Loucy (cell line): ENCODE measurements at regions not wholly inside any gene's neighbourhood (a gene's known extent, or its start where the extent isn't known, plus 50 kb on each side); places are given as distances from the start of the nearest gene placed in this dataset.

Source experiments
- H2AFZ ChIP-seq: fragments of 200-600 bp; sonication (generic); 2 replicates; pipeline ENCODE4 v1.6.0; 2016; ENCODE audit warnings: antibody characterized with exemption, mild to moderate bottlenecking, low read length, moderate library complexity
- H3F3A ChIP-seq: fragments of 200-600 bp; 2 replicates; pipeline ENCODE4 v1.6.0; 2016; ENCODE audit warnings: antibody characterized with exemption, low read depth, mild to moderate bottlenecking
- H3K27me3 ChIP-seq: fragments of 200-600 bp; sonication (generic); 2 replicates; pipeline ENCODE4 v1.6.1; 2014; ENCODE audit warnings: low read length, mild to moderate bottlenecking; ENCODE audit not compliant: insufficient read depth, poor library complexity, severe bottlenecking
- H3K36me3 ChIP-seq: fragments of 200-600 bp; sonication (generic); 2 replicates; pipeline ENCODE4 v1.6.1; 2016; ENCODE audit warnings: low read length; ENCODE audit not compliant: insufficient read depth
- H3K4me1 ChIP-seq: fragments of 200-600 bp; sonication (generic); 2 replicates; pipeline ENCODE4 v1.5.1; 2014; ENCODE audit warnings: low read length, mild to moderate bottlenecking; ENCODE audit not compliant: insufficient read depth, poor library complexity, severe bottlenecking
- H3K4me2 ChIP-seq: fragments of 200-600 bp; sonication (generic); 2 replicates; pipeline ENCODE4 v1.6.0; 2014; ENCODE audit warnings: antibody characterized with exemption, low read length, low read depth, mild to moderate bottlenecking; ENCODE audit not compliant: poor library complexity, severe bottlenecking
- H3K4me3 ChIP-seq: fragments of 200-600 bp; sonication (generic); 2 replicates; pipeline ENCODE4 v1.5.1; 2014; ENCODE audit warnings: low read length, mild to moderate bottlenecking, mixed read lengths; ENCODE audit not compliant: poor library complexity, severe bottlenecking
- H3K79me2 ChIP-seq: fragments of 200-600 bp; sonication (generic); 2 replicates; pipeline ENCODE4 v1.6.1; 2014; ENCODE audit warnings: low read length; ENCODE audit not compliant: insufficient read depth
- H3K9ac ChIP-seq: fragments of 200-600 bp; sonication (generic); 2 replicates; pipeline ENCODE4 v1.6.0; 2014; ENCODE audit warnings: mild to moderate bottlenecking, low read depth, low read length, moderate library complexity; ENCODE audit not compliant: poor library complexity, severe bottlenecking
- H3K9me2 ChIP-seq: fragments of 200-600 bp; sonication (generic); replicated peaks from 2 replicates; pipeline ENCODE4 v1.6.1; 2016; ENCODE audit warnings: low read depth, low read length, mixed read lengths
- H3K9me3 ChIP-seq: fragments of 200-600 bp; sonication (generic); 2 replicates; pipeline ENCODE4 v1.6.1; 2014; ENCODE audit warnings: mild to moderate bottlenecking, antibody characterized with exemption, low read length, low read depth; ENCODE audit not compliant: insufficient read depth
- H4K20me1 ChIP-seq: fragments of 200-600 bp; sonication (generic); 2 replicates; pipeline ENCODE4 v1.6.0; 2014; ENCODE audit warnings: antibody characterized with exemption, low read length, mild to moderate bottlenecking; ENCODE audit not compliant: insufficient read depth, poor library complexity, severe bottlenecking
- CTCF ChIP-seq: fragments of 200-600 bp; sonication (generic); conservative IDR thresholded peaks from 2 replicates; pipeline ENCODE4 v1.5.1; 2014; ENCODE audit warnings: mild to moderate bottlenecking, antibody characterized with exemption, low read length
- EZH2phosphoT487 ChIP-seq: fragments of 200-600 bp; IDR thresholded peaks from 2 replicates; pipeline ENCODE4 v1.6.1; 2018; ENCODE audit warnings: antibody characterized with exemption, mild to moderate bottlenecking, moderate library complexity, borderline replicate concordance

- H3K9me3 ChIP-seq: no peaks in the 10 kb centered on the region
- H3K4me3 ChIP-seq: no peak overlapping the region
- no peak overlapping the region for H3K4me2 ChIP-seq
- H3K4me1 ChIP-seq: no peaks in the 10 kb centered on the region
- H3K79me2 ChIP-seq: no peaks in the 10 kb centered on the region
- H4K20me1 ChIP-seq: no peaks in the 10 kb centered on the region
- H3F3A ChIP-seq: no peaks in the 10 kb centered on the region
- no peaks in the 10 kb centered on the region for H3K9me2 ChIP-seq
- no peaks in the 10 kb centered on the region for H3K36me3 ChIP-seq
- no peak overlapping the region for H3K9ac ChIP-seq
- TF ChIP-seq EZH2phosphoT487: no peak
- TF ChIP-seq CTCF: no peak
- no peaks in the 10 kb centered on the region for H3K27me3 ChIP-seq
- no peak overlapping the region for H2AFZ ChIP-seq
Observed at GRCh38 chr3:127457546-127458145, 132.9 kb downstream of the TPRA1 start.

- Histone ChIP-seq H3K27me3 (no peaks in the 10 kb centered on the region), H3K4me3 (no peak overlapping the region)
Observed at GRCh38 chr3:127457094-127457475, 133.4 kb downstream of the TPRA1 start.

GRCh38 chr3:127456471-127457093 lies 134.0 kb downstream of the TPRA1 start:
- Histone ChIP-seq H3F3A (no peaks in the 10 kb centered on the region), H3K4me1 (no peaks in the 10 kb centered on the region), H3K36me3 (no peaks in the 10 kb centered on the region), H3K9me2 (no peaks in the 10 kb centered on the region), H3K9me3 (no peaks in the 10 kb centered on the region), H3K79me2 (no peaks in the 10 kb centered on the region), H2AFZ (no peak overlapping the region), H3K4me2 (no peak overlapping the region), H3K27me3 (no peaks in the 10 kb centered on the region), H3K4me3 (no peak overlapping the region), H3K9ac (no peak overlapping the region), H4K20me1 (no peaks in the 10 kb centered on the region)
- TF ChIP-seq CTCF (no peak), EZH2phosphoT487 (no peak)

More at GRCh38 chr3:127457094-127457475, 133.4 kb downstream of the TPRA1 start:
- H3K9me2 ChIP-seq: no peaks in the 10 kb centered on the region
- no peaks in the 10 kb centered on the region for H3K79me2 ChIP-seq
- H3K9ac ChIP-seq: no peak overlapping the region
- TF ChIP-seq CTCF: no peak
- TF ChIP-seq EZH2phosphoT487: no peak
- H4K20me1 ChIP-seq: no peaks in the 10 kb centered on the region
- H3F3A ChIP-seq: no peaks in the 10 kb centered on the region
- no peaks in the 10 kb centered on the region for H3K36me3 ChIP-seq
- H3K4me1 ChIP-seq: no peaks in the 10 kb centered on the region
- no peaks in the 10 kb centered on the region for H3K9me3 ChIP-seq
- no peak overlapping the region for H3K4me2 ChIP-seq
- H2AFZ ChIP-seq: no peak overlapping the region
